Calu3 (cell line): ENCODE measurements at regions not wholly inside any gene's neighbourhood (a gene's known extent, or its start where the extent isn't known, plus 50 kb on each side); places are given as distances from the start of the nearest gene placed in this dataset.

Experiments used
- BruUV-seq: library from RNA; stranded (reverse); fragments of 400-500 nt; replicated peaks from 2 replicates; lab custom pipeline; 2021; lab: Mats Ljungman, UMichigan
- CTCF ChIA-PET: fragments of 300-600 bp; sonication (Branson Sonifier 250); formaldehyde crosslinking; loops from one replicate; lab custom pipeline; 2022; ENCODE audit warnings: antibody characterized with exemption; lab: Charles Lee
- DNase-seq: peaks from one replicate; pipeline ENCODE4 v3.0.0; 2022
- H3K27ac Mint-ChIP-seq: one replicate; pipeline ENCODE4 v1.8.0; 2022; ENCODE audit warnings: mixed read lengths; ENCODE audit not compliant: unreplicated experiment
- H3K27me3 Mint-ChIP-seq: one replicate; pipeline ENCODE4 v1.8.0; 2022; ENCODE audit warnings: mixed read lengths; ENCODE audit not compliant: unreplicated experiment
- H3K36me3 Mint-ChIP-seq: one replicate; pipeline ENCODE4 v1.8.0; 2022; ENCODE audit warnings: mild to moderate bottlenecking, moderate library complexity, mixed read lengths; ENCODE audit not compliant: insufficient read depth, unreplicated experiment
- H3K4me1 Mint-ChIP-seq: one replicate; pipeline ENCODE4 v1.8.0; 2022; ENCODE audit warnings: mild to moderate bottlenecking, low read depth, mixed read lengths; ENCODE audit not compliant: unreplicated experiment
- H3K4me3 Mint-ChIP-seq: one replicate; pipeline ENCODE4 v1.8.0; 2022; ENCODE audit warnings: mild to moderate bottlenecking, low read depth, moderate library complexity, mixed read lengths; ENCODE audit not compliant: unreplicated experiment
- H3K9me3 Mint-ChIP-seq: one replicate; pipeline ENCODE4 v1.8.0; 2022; ENCODE audit warnings: low read depth, mixed read lengths; ENCODE audit not compliant: unreplicated experiment
- CTCF ChIP-seq: fragments of 200-600 bp; IDR thresholded peaks from one replicate; pipeline ENCODE4 v1.8.0; 2022; ENCODE audit warnings: antibody characterized with exemption; ENCODE audit not compliant: unreplicated experiment
- intact Hi-C: fragments of 100-400 bp; cut with micrococcal nuclease; formaldehyde crosslinking; loops from one replicate; pipeline ENCODE4 v1.10.0; 2022; ENCODE audit not compliant: unreplicated experiment

GRCh38 chr9:89548071-89548638 lies 50.2 kb upstream of the SEMA4D start:
- Mint-ChIP-seq H3K9me3 (peaks cover 10% of the 10 kb centered on the region), H3K27ac (no peak overlapping the region), H3K36me3 (peaks cover 5% of the 10 kb centered on the region), H3K4me3 (no peak overlapping the region), H3K27me3 (no peaks in the 10 kb centered on the region), H3K4me1 (peaks cover 9% of the 10 kb centered on the region)
- TF ChIP-seq CTCF, result no peak
- CTCF ChIA-PET, result interaction anchor here (0.8 to 1.3 kb wide), 8 partner anchors 14 to 230 kb away, joined by 3 to 8 read pairs (median 4); partner anchors contain the start of gene SECISBP2
- BruUV-seq, result no TSS peak
- intact Hi-C loops, result no loop called here
- no peak for DNase-seq
